ENCODE measurements at regions not wholly inside any gene's neighbourhood (a gene's known extent, or its start where the extent isn't known, plus 50 kb on each side); places are given as distances from the start of the nearest gene placed in this dataset.

DNA sequence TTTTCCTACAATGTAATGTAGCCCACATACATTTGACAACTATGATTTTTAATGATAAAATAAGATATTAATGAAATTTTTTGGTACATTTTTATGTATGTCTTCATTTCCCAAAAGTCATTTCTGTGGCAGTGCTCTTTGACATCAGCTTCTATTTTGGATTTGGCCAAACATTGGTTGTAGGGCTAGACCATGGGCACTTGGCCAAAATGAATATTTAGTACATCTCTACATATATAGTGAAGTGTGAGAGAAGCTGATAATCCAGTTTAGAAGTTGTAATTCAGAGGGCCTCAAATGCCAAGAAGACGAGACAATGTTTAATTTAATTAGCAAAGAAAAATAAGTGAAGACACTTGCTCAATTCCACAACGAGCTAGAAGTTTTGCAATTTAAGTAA, 724.9 kb upstream of the SOX9 start:
- DNase-seq (ENCODE audit: low spot score): no peak

DNA sequence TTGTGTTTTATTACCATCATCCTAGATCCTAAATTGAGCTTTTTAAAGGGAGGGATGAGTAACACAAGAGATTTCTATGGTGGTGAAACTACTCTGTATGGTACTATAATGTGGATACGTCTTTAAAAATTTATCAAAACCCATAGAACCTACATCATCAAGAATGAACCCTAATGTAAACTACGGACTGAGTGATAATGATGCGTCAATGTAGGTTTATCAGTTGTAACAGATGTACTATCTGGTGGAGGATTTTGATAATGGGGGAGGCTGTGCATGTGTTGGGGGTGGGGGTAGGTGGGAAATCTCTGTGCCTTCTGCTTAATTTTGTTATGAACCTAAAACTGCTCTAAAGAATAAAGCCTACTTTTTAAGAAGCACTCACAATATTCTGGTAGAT, 724.1 kb upstream of the SOX9 start:
- DNase-seq (ENCODE audit: low spot score): no peak

- no peak for DNase-seq (ENCODE audit: low spot score)
These were observed 722.8 kb upstream of the SOX9 start for GRCh38 chr17:71398025-71398424.

DNA sequence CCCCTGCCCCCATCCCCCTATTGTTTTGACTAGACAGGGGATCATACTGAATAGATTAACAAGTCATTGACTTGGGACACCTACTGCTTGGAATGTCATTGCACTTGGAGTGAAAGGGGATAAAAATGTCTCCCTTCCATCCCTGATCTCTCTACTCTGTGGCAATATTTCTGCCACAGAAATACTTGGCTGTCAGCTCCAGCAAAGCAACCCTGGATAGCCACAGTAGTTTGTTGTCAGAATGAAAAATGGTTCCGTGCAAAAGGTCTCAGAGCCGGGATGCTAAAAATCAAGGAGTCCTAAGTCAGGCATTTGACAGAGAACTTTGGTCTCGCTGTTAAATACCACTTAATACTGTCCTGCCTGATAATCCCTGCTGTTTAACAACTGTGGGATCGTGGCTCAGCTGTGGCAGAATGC, 722.0 kb upstream of the SOX9 start:
- peak; percentile 33 for DNase-seq (ENCODE audit: low spot score)

GRCh38 chr17:71399221-71399620, 721.6 kb upstream of the SOX9 start:
- DNase-seq (ENCODE audit: low spot score): no peak

DNA sequence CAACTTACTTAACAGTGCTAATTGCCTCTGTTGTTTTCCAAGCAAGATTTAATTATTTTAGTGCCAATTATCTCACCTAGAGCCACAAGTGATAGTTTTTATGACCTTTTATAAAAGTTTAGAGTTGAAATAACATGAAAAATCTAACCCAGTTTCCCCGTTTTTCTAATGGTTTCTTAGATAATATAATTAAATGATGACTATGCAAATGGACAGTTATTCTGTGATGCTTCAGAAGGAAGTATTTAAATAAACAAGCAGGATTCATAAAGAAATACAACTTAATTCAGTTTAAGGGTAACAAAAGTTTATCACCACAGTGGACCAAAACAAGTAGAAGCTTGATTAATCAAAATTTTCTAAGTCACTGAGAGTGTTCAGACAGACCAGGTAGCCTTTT, 721.2 kb upstream of the SOX9 start:
- no peak for DNase-seq (ENCODE audit: low spot score)

- no peak for DNase-seq (ENCODE audit: low spot score)
These were observed 718.8 kb upstream of the SOX9 start for GRCh38 chr17:71402007-71402406.

DNA sequence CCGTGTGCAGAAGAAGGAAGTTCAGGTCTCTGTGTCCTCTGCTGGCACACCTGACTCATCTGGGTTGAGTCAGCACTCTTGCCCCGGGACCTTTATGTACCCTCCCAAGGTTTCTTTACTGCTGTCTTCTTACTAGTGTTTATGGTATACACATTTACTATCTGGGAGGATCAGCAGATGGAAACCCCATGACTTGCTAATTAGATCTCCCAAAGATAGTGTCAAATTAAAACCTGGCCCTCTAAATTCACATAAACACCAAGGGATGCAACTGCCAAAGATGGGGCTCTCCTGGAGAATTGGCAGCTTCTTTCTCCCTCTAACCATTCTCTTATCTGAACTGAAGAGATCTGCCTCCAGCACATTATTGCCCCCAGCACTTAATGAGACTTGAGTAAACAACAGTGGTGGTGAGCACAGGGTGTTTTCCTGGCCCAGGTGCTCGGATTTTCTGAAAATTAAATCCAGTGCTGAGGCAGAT, 718.1 kb upstream of the SOX9 start:
- no peak for DNase-seq (ENCODE audit: low spot score)

DNA sequence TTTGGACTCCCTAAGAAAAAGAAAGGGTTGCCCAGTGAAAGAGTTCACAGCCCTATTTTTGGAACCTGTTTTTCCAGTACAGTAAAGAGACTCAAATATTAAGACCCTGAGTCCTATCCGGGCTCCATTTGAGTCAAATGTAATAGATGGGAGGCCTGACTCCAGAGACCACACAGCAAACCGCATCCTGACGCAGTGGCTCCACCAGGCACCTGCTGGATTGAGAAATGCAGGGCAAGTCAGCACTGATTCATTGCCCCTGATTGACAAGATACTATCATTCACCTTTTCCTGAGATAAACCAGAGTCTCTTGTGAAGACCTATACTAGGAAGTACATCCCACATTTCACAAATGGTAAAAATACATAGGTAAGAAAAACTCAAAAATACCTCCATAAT, 715.7 kb upstream of the SOX9 start:
- DNase-seq (ENCODE audit: low spot score): no peak

DNA sequence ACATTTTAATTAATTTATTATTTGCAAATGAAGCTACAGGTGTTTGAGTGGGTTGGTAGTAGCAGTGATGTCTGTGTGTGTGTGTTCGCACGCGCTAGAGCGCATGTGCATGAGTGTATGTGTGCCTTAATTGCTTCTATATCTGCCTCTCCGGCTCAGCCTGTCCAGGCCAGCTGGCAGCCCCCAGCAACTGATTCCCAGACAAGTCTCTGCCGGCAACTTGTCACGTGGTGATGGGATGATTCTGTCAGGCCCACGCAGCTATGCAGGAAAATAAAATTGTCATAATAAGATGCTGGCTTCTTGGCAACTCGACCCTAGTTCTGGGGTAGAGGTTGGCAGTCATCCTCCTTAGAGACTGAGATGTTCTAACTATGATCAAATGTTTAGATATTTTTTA, 712.8 kb upstream of the SOX9 start:
- DNase-seq (ENCODE audit: low spot score): no peak

DNA sequence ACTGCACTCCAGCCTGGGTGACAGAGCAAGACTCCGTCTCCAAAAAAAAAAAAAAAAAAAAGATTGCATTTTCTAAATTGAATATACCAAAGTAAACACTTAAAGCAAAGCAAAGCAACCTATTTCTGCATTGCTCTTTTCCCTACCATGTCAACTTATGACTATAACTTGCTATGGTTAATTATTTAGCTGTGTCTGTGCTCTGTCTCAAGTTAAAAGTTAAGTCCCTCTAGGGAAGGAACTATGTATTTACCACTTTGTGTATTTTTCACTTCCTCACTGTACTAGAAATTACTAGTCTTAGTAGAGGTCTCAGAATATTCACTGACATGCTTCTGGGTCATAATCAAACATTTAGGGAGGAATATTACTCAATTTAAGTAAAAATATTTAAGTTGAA, 711.7 kb upstream of the SOX9 start:
- DNase-seq (ENCODE audit: low spot score): no peak

DNA sequence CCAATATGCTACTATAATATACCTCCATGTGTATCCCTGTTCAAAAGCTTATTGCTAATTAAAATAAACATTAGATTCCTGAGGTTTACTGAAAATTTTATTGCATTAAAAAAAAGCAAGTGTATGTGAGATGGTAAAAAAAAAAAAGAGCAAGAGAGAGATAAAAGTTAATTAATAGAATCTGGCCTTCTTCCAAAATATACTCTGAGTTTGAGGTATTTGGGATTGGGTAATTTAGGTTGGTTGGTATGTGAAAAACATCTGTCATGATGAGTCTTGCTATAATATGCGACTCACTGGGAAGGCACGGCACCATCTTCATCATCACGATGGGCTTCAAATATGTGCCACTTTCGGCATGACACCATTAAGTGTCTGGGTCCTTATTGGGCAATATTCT, 711.1 kb upstream of the SOX9 start:
- DNase-seq (ENCODE audit: low spot score): peak; percentile 72

GRCh38 chr17:71412803-71413202, 708.0 kb upstream of the SOX9 start:
- DNase-seq (ENCODE audit: low spot score): peak; percentile 92

DNA sequence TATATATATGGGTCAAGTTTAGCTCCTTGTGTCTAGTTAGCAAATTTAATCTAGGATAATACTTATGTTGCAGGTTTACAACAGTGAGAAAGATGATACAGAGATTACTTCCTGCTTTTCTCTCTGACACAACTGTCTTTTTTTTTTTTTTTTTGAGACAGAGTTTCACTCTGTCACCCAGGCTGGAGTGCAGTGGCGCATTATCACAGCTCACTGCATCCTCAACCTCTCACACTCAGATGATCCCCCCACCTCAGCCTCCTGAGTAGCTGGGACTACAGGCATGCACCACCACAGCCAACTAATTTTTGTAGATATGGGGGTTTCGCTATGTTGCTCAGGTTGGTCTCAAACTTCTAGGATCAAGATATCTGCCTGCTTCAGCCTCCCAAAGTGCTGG, 706.9 kb upstream of the SOX9 start:
- DNase-seq (ENCODE audit: low spot score): no peak

- DNase-seq (ENCODE audit: low spot score): no peak
These were observed 703.7 kb upstream of the SOX9 start for GRCh38 chr17:71417142-71417541.

DNA sequence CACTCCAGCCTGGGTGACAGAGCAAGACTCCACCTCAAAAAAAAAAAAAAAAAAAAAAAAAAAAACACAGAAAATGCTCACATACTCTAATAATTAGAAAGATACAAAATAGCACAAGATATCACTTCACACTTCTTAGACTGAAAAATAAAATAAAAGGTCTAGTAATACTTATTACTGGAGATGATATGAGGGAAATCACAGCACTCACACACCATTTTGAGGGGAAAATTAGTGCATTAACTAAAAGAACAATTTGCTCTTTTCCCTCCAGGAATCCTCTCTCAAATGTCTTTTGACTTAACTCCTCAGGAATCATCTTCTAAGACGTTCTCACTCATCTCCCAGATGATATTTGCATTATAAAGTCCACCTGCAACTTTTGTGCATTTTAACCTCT, 697.9 kb upstream of the SOX9 start:
- no peak for DNase-seq (ENCODE audit: low spot score)

GRCh38 chr17:71423871-71424546, 696.8 kb upstream of the SOX9 start:
- DNase-seq (ENCODE audit: low spot score): no peak

- no peak for DNase-seq (ENCODE audit: low spot score)
These were observed 693.0 kb upstream of the SOX9 start for GRCh38 chr17:71427801-71428200.

DNA sequence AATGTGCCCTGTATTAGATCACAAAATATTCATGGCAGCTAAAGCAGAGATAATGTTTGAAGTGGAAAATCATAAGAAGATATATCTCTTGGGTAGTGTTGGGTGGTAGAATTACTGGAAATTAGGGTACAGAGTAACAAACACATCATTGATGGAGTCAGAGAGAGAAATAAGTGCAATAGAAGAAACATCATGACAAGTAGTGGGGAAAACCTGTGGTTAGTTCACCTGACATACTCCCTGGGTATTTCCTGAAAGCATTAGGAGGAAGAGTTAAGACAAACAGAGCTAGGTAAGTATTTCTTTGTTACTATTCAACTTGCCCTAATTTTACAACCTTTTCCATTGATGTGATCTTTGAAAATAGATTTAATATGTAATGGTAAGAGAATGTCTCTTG, 691.9 kb upstream of the SOX9 start:
- DNase-seq (ENCODE audit: low spot score): no peak

- DNase-seq (ENCODE audit: low spot score): no peak
These were observed 690.5 kb upstream of the SOX9 start for GRCh38 chr17:71430281-71430680.

- no peak for DNase-seq (ENCODE audit: low spot score)
These were observed 689.7 kb upstream of the SOX9 start for GRCh38 chr17:71431146-71431545.

DNA sequence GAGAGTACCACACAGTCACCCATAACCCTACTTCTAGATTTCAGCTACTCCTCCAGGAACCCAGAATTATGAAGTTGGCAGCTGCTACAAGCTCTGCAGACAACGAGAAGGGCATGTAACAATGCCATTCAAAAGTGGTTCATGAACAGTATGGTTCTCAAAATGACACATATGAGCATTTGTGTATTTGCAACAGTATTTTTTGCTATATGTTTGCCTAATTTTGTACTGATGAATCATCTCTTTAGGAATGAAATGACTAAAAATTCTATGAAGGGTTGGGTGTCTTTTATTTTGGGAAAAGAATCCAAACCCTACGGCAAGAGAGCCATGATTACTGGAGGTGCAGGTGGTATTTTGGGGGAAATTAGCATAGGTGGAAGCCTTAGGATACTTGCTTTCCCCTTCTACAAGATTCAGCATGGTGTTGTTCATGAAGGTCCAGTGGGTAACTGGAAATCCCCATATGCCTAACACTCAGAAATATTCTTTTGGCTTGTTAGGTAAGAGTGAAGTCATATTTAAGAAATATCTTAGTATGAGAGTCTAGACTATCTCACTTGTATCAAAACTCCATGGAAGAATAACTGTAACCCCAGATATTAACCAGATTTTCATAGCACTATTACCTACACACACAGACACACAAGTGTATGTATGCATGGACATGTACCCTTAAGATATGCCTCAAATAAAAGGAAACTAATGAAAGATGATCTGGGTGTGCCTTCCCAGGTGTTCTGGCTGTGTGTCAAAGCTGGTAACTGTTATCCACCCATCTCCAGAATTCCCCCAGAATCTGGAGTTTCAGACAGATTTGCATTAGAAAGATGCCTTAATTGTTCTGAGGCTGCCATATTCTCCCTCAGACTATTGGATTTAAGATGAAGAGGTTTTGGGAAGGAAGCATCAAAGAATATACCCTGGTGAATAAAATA, 688.2 kb upstream of the SOX9 start:
- DNase-seq (ENCODE audit: low spot score): no peak

DNA sequence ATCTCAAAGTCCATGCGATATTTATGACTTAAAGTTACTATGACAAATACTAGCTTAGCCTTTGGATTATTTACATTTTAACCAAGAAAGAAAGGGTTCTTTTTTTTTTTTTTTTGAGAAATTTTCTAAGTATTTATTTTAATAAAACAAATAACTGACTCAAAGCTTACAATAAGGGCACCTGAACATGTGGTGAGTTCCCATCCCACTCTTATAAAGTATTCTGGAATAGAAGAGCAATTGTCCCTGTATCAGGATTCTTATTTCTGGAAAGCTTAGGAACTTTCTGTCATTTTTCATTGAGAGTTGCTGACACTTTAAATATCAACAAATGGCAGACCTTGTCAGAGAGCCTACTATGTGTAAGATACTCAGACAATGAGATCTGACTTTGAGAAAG, 686.1 kb upstream of the SOX9 start:
- DNase-seq (ENCODE audit: low spot score): no peak

All from AG08395 (cell line).